ENCODE measurements at regions not wholly inside any gene's neighbourhood (a gene's known extent, or its start where the extent isn't known, plus 50 kb on each side); places are given as distances from the start of the nearest gene placed in this dataset.

GRCh38 chr4:184283659-184284335 is 66.1 kb upstream of the ENPP6 start:
- TF ChIP-seq CTCF (IDR thresholded peaks at IDR 0.05), result no peak
- no peak for TF ChIP-seq CEBPB (IDR thresholded peaks at IDR 0.05)
- TF ChIP-seq POLR2A (IDR thresholded peaks at IDR 0.05; ENCODE audit: low read length), result no peak
- no peak for TF ChIP-seq KDM1A (IDR thresholded peaks at IDR 0.05; ENCODE audit: low read depth)
- no peak for TF ChIP-seq REST (IDR thresholded peaks at IDR 0.05)
- no peak for TF ChIP-seq JUN (IDR thresholded peaks at IDR 0.05)
- TF ChIP-seq MAZ (IDR thresholded peaks at IDR 0.05; ENCODE audit: borderline replicate concordance, low read depth, low read length), result no peak
- TF ChIP-seq USF2 (IDR thresholded peaks at IDR 0.05), result no peak
- no peak for TF ChIP-seq KDM5A (IDR thresholded peaks at IDR 0.05)
- TF ChIP-seq RNF2 (IDR thresholded peaks at IDR 0.05; ENCODE audit: borderline replicate concordance, low read depth), result no peak
- TF ChIP-seq RAD21 (conservative IDR thresholded peaks at IDR 0.05 in 1 of 2, IDR thresholded peaks at IDR 0.05 in 1 of 2), result no peak
- TF ChIP-seq CHD2 (IDR thresholded peaks at IDR 0.05; ENCODE audit: low read length, partially characterized antibody), result no peak
- no peak for TF ChIP-seq NR3C1 (IDR thresholded peaks at IDR 0.05)

Measured in A549 (cell line).